Posterior vena cava (tissue), 2 donors: ENCODE measurements at regions not wholly inside any gene's neighbourhood (a gene's known extent, or its start where the extent isn't known, plus 50 kb on each side); places are given as distances from the start of the nearest gene placed in this dataset.
"Not testable (repeated sequence)": the region's sequence is repeated elsewhere in the genome, so short reads cannot be mapped to it uniquely, and the experiment has no call there.

Experiments
- DNase-seq: peaks from one replicate; pipeline ENCODE4 v3.0.0-alpha.2; 2020; ENCODE audit warnings: low spot score
- intact Hi-C, 2 donors: fragments of 100-400 bp; cut with DNase I; formaldehyde crosslinking; loops; one replicate each; pipeline versions ENCODE4 v1.14.1 to v1.14.2; 2022 to 2023
- donor health status: DM: yes; HTN: yes; CAD: no.
- donor health status: DM: yes; HTN: yes; CAD: no.

DNA sequence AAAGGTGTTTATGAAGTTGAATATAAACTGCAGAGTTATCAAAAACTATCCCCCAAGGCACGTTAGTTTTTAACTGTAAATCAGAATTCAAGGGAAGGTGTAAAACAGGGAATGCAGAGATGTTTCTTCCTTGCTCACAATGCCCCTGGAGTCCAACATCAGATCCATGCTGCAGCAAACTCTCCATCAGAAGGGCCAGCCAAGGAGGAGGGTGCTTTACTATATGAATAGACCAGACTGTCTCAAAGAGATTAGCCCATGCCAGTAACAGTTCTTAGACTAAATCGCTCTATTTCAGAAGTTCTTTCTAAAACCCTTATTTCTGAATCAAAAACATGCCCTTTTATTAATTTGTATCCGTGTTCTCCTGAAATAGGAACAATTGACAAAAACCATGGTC lies 362.8 kb upstream of the RPS23 start:
- no peak for DNase-seq
- intact Hi-C loops: loop anchor here in 1 of 2 donors (10.0 kb wide), 1 partner anchor 834 kb away; the partner anchor contains the start of gene VCAN

DNA sequence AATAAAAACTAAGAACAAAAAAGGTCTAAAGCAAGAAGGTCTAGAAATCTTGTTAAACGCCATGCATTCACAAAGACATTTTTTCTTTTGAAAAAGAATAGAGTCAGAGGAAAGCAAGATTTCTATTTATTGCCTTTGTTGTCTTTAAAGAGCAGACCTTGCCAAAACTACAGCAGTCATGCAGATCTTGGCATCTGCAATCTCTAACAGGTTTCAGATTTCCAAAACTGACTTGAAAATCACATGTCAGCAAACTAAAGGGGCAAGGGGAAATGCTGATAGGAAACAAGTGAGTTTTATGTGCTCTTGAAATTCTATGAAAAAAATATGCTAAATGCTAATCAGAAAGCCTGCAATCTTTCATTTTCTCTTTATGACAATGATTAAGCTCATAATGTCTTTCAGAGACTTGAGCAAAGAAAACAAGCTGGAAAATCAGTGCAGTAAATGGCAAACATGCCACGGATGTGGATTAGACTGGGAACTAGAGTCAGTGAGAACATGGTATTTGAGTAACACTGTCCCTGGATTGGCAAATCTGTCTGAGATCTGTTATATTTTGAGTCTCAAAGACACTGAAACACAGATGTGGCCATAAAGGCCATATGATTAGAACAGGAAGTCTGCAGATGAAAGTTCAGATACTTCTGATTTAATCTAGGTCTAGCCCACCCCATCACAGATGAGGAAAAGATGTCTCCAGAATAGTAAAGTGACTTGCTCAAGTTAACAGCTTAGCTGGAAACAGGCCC lies 361.4 kb upstream of the RPS23 start:
- intact Hi-C loops: loop anchor here in 1 of 2 donors (10.0 kb wide), 1 partner anchor 835 kb away; the partner anchor contains the start of gene VCAN
- DNase-seq: no peak

DNA sequence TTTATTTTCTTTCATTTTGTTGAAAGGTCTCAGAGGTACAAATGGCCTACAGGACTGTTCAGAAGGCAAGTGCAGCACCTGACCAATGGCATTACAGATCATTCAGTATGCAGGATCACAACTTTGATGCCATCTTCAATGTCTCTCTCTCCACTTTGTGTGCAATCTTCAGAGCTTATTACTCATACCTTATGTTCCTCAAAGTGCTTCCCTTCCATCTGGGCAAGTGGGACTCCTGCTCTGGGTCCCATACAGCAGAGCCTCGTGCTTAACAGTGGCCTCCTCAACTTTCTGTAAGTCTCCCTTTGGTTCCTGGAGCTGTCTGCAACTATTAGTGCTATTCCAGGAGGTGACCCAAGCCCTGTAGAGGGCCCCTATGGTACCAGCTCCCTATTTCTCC lies 358.4 kb upstream of the RPS23 start:
- intact Hi-C loops: no loop called here

DNA sequence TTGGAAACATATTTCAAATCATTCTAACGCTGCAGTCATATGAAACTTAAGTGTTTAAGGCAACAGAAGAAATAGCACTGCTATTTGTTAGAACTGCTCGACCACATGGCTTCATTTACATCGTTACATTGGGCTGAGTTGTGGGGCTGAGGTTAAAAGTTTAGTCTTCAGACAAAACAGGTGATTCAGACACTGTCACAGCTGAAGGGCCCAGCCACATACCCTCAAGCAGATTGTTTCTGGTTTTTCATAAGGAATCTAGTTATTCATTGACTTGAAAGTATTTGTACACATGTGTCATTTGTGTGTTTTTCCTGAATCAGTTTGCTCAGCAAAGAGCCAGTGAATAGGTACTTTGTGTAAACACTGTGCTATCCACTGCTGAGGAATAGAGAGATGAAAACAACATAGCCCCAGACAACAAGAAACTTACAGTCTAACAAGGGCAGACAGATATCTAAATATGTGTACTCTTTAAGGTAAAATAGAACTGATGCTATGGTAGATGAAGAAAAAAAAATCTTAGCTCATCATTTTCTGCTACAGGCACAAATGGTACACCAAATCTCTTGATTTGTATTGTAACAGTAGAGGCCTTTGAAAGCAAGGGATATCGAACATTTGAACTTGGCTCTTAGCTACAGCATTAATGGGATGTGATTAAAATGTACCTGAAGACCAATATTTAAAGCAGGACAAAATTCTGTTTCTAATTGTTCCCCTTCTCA lies 357.6 kb upstream of the RPS23 start:
- intact Hi-C loops: no loop called here
- DNase-seq: no peak

More for the DNA sequence above, 358.4 kb upstream of the RPS23 start:
- no peak for DNase-seq

DNA sequence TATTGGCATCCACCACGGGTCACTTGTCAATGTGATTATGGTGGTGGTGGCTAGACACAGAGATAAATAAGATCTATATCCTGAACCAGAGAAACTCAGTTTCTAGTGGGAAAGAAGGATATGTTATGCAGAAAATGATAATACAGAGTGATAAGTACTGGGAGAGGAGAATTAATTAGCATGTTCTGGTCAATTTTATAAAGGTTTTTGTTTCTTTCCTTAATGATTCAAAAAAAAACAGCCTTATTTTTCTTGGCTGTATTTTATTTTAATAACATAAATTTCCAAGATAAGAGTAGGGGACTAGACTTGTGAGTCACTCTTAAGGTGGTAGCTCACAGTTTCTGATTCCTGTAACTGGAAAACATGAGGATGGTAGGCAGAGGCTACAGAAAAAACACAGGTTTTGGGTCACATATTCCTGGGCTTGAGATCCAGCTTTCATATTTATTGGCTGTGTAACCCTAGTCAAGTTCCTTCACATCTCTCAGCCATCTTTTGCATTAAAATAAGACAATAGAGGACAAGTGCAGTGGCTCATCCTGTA lies 350.3 kb upstream of the RPS23 start:
- intact Hi-C loops: no loop called here

DNA sequence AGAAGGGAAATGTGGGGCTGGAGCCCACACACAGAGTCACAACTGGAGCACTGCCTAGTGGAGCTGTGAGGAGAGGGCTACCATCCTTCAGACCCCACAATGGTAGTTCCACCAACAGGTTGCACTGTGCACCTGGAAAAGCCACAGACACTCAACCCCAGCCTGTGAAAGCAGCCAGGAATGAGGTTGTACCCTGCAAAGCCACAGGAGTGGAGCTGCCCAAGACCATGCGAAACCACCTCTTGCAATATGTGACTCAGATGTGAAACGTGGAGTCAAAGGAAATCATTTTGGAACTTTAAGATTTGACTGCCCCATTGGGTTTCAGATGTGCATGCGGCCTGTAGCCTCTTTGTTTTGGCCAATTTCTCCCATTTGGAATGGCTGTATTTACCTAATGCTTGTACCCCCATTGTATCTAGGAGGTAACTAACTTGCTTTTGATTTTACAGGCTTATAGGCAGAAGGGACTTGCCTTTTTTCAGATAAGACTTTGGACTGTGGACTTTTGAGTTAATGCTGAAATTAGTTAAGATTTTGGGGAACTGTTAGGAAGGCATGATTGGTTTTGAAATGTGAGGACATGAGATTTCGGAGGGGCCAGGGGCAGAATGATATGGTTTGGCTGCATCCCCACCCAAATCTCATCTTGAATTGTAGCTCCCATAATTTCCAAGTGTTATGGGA lies 348.9 kb upstream of the RPS23 start:
- intact Hi-C loops, DNase-seq: not testable (repeated sequence)

More for the DNA sequence above, 350.3 kb upstream of the RPS23 start:
- no peak for DNase-seq

DNA sequence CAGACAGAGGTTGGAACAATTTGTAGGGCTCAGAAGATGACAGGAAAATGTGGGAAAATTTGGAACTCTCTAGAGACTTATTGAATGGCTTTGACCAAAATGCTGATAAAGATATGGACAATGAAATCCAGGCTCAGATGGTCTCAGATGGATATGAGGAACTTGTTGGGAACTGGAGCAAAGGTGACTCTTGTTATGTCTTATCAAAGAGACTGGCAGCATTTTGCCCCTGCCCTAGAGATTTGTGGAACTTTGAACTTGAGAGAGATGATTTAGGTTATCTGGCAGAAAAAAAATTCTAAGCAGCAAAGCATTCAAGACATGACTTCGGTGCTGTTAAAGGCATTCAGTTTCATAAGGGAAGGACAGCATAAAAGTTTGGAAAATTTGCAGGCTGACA lies 347.9 kb upstream of the RPS23 start:
- intact Hi-C loops, DNase-seq: not testable (repeated sequence)

DNA sequence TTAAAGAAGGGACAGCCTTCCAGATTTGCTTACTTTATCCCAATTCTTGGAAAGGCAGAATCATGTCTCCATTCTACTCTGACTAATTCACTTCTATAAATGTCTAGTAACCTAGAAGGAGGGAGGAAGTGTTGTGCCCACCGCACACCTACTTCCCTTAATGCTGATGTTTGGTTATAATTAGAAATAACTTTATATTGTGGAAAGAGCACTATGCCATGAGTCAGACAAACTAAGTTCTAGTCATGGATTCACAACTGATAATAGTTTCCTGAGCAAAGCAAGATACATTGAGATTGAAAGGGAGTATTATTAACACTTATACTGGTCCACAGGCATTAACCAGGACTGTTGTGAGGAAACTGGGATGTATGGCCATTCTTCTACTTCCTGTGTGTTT lies 345.9 kb upstream of the RPS23 start:
- intact Hi-C loops: no loop called here
- no peak for DNase-seq

DNA sequence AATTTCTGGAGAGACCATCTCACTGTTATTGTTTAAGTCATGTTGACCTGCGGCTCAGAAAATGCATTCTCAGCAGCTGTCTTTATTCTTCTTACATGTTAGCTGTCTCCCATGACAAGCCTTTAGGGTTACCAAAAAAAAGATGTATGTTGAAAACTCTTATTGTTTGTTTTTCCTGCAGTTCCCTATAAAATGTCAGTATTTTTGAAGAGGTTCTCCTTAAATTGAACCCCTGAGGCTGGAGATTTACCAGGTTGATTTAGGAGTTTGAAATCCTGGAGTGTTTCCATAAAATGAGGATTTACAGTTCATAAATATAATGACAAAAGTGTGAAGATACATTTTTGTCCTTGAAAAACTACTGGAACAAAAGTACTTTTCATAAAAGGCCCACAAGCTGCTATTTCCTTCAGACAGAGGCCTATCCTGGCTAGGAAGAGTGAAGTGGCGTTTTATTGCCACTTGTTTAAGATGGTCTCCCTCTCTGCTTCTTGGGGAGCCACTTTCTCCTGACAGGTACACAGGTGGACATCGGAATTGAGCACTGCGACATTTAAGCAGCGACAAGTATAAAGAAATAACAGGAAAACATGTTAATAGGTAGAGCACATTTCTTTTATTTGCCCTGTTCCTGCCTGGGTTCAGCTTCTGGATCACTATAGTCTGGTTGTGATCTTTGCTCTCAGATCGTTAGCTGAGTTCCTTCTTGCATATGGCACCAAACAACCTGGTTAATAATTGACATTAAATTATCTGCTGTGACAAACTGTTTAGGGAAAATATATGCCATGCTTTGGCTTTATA lies 344.8 kb upstream of the RPS23 start:
- DNase-seq: no peak
- intact Hi-C loops: no loop called here

DNA sequence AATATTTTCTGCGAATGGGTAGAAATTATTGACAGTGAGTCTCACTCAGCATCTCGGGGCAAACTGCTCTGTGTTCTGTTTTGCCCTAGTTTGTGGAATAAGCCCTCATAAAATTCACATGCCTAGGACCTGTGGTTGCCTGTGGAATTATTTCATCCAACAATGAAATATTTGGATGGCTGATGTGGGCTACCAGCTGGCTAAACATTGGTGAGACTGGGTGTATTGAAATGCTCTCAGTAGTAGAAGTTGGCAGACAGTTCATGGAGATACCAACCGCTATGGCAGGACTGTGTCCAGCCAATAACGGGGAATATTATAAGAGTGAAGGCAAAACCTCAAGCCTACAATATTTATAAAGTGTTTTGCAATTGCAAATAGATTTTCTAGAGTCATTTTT lies 344.1 kb upstream of the RPS23 start:
- DNase-seq: no peak
- intact Hi-C loops: no loop called here

DNA sequence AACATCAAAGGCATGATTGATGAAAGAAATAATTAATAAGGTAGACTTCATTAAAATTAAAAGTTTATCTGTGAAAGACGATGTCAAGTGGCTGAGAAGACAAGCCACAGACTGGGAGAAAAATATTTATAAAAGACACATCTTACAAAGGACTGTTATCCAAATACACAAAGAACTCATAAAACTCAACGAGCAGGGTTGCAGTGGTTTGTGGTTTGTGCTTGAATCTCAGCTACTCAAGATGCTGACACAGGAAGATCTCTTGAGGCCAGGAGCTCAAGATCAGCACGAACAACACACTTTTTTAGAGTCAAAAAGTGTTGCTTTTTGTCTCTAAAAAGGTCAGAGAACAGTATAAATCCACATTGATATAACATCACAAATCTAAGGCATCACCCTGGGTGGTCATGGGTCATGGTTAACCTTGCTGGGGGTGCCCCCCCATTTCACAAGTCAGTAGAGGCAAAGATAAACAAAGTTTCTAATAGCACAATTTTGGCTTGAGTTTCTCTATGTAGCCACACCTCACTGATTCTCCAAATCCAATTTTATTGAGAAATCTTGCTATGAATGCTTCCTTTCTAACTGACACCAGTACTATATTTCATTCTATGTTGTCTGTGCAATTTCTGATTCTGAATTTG lies 342.9 kb upstream of the RPS23 start:
- DNase-seq: no peak
- intact Hi-C loops: no loop called here

DNA sequence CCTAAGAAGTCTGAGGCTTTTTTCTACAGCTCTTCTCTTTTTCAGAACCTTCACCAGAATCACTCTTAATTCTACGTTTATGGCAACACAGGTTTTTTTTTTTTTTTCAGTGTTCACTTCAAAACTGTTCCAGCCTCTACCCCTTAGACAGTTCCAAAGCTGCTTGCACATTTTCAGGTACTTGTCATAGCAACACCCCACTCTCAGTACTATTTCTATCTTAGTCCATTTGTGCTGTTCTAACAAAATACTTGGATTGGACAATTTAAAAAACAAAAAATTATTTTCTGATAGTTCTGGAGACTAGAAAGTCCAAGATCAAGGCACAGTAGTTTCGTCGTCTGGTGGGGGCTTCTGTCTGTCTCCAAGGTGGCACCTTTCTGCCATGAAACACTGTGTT lies 340.9 kb upstream of the RPS23 start:
- no peak for DNase-seq

DNA sequence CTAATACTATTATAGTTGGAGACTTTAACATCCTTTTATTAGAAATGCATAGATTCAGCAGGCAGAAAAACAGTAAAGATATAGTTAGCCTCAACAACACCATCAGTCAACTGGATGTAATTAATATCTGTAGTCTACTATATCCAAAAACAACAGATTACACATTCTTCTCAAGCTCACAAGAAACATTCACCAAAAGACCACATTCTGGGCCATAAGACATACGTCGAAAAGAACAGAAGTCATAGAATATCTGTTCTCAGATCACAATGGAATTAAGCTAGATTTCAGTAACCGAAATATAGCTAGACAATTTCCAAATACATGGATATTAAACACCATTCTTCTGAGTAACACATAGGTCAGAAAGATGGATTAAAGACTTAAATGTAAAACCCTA lies 336.6 kb upstream of the RPS23 start:
- intact Hi-C loops: no loop called here
- no peak for DNase-seq

More for the DNA sequence above, 340.9 kb upstream of the RPS23 start:
- intact Hi-C loops: no loop called here

DNA sequence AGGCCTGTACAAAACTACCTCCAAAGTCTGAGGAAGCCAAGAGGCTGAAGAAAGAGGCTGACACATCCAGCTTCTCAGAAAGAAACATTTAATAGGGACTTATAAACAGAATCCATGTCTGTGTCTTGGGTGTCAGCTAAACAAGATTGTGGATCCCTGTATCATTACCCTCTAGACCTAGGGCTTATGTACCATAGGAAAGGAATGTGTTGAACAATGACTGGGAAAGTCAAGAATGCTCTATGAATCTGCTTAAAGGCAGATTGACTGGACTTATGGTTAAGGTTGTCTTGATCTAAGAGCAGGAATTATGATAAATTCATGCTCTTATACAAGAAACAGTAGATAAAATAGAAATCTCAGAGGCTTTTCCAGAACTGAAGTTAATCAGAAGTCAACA lies 335.7 kb upstream of the RPS23 start:
- intact Hi-C loops: no loop called here
- no peak for DNase-seq

DNA sequence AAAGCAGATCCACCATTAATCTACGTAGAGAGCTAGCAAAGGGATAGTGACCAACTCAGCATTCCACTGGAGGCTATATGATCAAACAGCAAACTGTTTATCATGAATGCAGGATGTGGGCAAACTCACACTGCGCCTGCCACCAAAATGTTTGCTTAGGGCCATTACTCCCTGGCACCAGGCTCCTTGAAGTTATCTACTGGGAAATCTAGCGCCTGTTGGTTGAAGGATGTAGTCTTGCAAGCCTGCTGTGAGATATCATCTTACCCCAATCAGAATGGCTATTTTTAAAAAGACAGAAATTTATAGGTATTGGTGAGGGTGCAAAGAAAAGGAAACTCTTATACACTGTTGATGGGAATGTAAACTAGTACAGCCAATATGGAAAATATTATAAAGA lies 332.5 kb upstream of the RPS23 start:
- intact Hi-C loops: no loop called here
- no peak for DNase-seq

DNA sequence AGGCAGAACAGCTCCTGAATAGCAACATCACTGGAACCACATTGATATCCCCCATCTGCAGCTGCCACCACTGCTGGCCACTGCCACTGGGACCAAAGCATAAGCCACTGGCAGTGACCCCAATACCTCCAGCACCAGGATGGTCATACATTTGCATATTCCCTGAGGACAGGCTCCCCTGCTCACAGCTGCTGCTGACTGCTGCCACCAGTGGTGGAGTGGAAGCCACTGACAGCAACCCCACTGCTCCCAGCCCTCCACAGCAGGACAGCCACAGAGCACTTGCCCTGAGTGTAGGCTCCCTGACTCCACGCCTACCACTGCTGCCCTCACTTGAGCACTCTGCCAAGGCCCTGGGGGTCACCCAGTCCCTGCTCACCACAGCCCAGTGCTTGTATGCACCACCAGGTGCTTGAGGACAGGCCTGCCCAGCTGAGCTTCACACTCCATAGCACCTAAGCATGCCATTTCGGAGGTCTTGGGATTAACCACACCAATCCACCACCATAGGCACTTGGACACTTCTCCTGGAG lies 327.4 kb upstream of the RPS23 start:
- no peak for DNase-seq
- intact Hi-C loops: no loop called here

DNA sequence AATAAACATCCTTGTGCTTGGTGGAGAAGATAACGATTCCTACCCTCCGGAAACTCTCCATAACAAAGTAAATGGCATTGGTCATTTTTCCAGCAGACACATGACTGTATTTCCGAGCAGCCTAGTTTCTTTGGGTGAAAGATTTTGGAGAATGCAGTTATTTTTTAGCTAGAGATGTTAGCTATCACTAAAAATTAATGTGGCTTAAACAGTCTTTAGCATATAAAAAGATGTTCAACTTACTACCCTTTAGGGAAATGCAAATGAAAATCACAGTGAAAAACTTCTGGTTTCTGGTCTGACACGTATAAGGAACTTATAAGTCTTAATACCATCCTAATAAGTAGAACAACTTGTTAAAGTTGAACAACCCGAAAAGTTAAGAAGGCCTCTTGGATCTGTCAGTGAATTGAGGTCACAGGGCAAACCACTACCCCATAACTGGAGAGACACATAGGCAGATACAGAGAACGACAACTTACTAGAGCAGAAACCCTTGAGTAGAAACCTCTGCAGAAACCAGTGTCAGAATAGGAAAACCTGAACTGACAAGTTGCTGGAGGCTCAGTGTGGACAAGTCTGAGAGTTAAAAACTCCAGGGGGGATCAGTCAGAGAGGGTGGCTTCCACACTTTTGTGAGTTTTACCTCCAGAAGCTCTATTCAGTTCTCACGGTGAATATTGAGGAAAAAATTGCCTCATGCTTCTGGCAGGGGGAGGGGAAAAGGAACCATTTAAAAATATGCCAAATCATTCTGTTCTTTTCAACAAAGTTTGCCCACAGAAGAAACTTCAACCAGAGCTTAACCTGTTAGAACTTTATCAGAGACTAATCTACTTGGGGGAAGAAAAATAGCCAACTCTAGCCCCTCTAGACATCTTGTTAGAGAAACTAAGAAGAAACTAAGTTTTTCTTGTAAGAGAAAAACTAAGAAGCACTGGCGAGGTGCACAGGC lies 325.2 kb upstream of the RPS23 start:
- DNase-seq: no peak
- intact Hi-C loops: no loop called here
